Activated CD4-positive, alpha-beta T cell treated with anti-CD3 and anti-CD28 coated beads, Interleukin-10, Interleukin-2, amounts not matched to agents 100 ng/mL and 50 ng/mL, durations not matched to agents 16 hours and 8 hours (primary cell): ENCODE measurements at regions not wholly inside any gene's neighbourhood (a gene's known extent, or its start where the extent isn't known, plus 50 kb on each side); places are given as distances from the start of the nearest gene placed in this dataset.
"Not testable (repeated sequence)": the region's sequence is repeated elsewhere in the genome, so short reads cannot be mapped to it uniquely, and the experiment has no call there.

Experiments
- DNase-seq: peaks from one replicate; pipeline ENCODE4 v3.0.0-alpha.2; 2020

- no peak for DNase-seq
Measured at GRCh38 chr5:84961193-84961592, 576.5 kb upstream of the EDIL3 start.

DNA sequence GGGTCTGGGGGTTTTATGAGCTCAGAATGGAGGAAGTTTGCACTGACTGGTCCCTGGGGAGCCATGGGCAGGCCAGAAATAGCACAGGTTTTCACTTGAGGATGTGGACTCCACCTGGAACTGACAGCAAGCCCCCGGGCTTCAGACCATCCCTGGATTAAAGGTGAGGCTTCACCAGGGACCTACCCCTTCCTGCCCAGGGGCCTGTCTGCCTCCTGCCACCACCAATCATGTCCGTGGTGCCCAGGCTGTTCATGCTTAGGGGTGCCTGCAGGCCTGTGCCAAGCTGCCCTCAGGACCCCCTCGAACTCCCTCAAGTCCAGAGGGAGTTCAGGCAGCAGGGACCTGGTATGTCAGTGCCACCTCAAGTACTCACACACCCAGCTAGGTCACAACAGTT, 577.2 kb upstream of the EDIL3 start:
- no peak for DNase-seq

DNA sequence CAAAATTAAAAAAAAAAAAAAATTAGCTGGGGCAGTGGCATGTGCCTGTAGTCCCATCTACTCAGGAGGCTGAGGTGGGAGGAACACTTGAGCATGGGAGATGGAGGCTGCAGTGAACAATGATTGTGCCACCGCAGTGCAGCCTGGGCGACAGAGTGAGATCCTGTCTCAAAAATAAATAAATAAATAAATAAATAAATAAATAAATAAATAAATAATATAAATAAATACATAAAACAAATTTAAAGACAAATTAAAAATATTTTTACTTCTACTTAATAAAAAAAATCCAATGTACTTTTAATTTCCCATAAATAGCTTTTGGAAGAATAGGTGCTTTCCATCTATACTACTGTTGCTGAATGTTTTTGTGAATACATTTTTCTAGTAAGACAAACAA, 598.4 kb upstream of the EDIL3 start:
- DNase-seq = no peak

- no peak for DNase-seq
Measured at GRCh38 chr5:84985148-84985547, 600.5 kb upstream of the EDIL3 start.

DNA sequence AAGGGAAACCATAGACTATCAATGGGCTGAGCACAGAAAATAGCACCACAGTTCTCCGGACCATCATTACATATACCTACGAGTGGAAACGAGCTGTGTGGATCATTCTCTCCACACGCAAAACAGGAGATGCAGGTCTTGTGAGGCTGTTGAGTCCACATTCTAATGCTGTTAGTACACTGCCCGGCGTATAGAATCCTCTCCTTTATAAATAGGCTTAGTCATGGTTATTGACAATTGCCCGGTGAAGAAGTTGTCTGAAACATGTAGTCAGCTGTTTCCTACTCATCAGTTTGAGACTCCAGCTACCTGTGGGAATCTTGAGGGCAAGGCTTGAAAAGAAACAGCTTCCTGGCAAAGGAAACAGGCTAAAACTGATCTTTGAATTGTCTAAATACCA, 602.0 kb upstream of the EDIL3 start:
- no peak for DNase-seq

GRCh38 chr5:85000671-85001070, 616.0 kb upstream of the EDIL3 start:
- DNase-seq = no peak

- DNase-seq = not testable (repeated sequence)
Measured at GRCh38 chr5:85002026-85002425, 617.3 kb upstream of the EDIL3 start.

- no peak for DNase-seq
Measured at GRCh38 chr5:85010014-85010562, 625.4 kb upstream of the EDIL3 start.

DNA sequence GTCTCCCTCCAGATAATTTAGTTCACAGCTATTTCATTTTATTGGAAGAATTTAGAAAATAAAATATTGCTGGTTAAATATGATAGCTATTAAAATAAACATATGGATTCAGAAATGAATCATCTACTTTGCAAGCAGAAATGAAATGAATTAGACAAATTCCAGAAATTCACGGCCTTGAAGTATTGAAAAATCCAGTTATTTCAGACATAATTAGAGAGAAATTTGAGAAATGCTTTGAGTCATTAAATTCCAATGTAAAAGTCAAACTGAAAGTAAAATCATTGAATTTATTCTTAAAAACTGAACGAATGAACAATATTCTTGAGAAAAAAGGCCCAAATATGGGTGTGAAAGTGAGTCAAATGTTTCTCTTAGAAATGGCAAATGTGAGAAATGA, 632.6 kb upstream of the EDIL3 start:
- no peak for DNase-seq

DNA sequence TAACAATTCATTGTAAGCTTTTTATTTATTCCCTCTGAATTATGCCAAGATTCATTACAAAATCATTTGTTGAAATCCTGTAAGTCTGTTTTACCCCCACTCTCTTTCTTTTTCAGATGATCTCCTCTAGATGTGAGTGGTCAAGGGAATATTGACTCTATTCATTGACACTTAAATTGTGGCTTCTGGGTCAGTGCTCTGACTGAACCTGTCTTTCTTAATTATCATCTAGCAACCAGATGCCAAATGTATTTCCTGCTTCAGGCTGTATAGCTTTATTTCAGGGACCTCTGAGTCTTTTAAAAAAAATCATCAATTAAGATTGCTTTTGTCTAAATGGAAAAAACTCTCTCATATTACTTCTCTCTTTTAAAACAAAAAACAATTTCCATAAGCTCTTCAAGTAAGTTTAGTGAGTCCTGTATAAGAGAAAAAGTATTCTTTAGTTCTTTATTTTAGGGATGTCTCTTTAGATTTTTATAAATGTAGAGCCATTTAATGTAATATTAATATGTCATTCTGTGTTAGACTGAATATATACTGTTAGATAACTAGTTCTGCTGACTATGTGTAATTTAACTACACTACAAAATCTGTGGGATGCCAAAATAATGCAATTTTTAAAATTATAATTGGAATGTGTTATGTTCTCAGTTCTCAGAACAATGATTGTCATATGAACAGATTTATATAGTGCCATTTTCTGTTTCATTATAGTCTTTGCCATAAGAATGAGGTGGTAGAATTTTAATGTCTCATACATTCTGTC, 645.8 kb upstream of the EDIL3 start:
- no peak for DNase-seq

DNA sequence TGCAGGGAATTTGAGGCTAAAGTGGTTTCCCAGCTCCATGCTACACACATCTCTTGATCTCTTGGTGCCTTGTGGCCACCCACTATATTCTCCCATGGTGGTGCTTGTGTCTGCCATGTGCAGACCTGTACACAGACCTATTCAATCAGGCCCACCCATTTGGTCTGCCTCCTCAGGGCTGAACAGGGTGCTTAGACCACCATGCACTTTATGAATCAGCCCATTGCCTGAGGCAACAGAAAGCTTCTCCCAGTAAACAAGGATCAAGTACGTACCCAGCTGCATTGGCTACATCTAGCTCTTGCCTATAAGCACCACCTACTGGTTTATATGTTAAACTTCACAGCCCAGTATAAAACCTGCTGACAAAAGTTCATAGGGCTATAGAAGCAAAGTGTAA, 664.3 kb upstream of the EDIL3 start:
- no peak for DNase-seq

DNA sequence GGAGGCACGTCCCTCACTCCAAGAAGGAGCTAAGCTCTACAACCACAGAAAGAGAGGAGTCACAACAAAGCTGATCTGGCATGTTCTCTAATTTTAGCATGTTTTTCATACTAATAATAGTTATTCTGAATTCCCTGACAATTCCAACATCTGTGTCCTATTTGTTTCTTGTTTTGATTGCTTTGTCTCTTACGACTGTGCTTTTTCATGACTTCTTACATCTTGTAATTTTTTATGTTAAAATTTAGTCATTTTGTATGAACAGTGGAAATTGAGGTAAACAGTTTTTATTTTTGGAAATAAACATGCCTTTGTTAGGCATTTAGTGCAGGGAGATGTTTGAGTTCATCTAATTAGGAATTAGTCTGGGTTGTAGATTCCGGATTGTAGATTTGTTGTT, 668.1 kb upstream of the EDIL3 start:
- DNase-seq = no peak

GRCh38 chr5:85069659-85070640, 685.3 kb upstream of the EDIL3 start:
- DNase-seq = no peak

DNA sequence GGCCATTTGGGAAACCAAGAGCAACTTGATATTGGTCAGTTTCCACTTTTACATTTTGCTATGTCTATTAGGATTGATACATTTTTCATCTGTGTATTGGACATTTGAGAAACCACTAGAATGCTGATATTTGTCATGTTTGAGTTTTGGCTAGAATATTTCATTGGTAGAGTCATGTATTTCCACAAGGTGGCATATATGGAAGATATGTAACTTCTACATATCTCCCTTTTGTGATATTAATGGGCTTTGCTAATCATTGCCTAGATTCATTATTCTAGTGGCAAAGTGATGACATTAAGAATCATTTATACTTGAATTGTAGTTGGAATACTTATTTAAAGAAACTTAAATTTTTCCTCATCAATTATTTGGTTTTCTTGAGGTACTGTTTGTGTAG, 692.9 kb upstream of the EDIL3 start:
- DNase-seq = no peak

GRCh38 chr5:85096421-85096820, 711.7 kb upstream of the EDIL3 start:
- DNase-seq = no peak

GRCh38 chr5:85108471-85108870, 723.8 kb upstream of the EDIL3 start:
- DNase-seq = no peak

GRCh38 chr5:85109616-85110015, 724.9 kb upstream of the EDIL3 start:
- DNase-seq = no peak

- DNase-seq = no peak
Measured at GRCh38 chr5:85132269-85132668, 747.6 kb upstream of the EDIL3 start.

DNA sequence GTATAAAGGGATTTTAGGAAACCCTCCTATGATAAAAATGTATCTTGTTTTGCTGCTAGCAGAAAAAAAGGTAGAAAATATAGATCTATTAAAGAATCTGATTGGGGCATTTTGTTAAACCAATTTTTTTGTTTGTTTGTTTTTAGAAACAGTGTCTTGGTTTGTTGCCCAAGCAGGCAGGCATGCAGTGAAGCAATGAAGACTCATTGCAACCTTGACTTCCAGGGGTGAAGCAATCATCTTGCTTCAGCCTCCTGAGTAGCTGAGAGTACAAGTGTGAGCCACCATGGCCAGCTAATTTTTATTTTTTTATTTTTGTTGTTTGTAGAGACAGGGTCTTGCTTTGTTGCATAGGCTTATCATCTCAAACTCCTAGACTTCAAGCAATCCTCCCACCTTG, 755.8 kb upstream of the EDIL3 start:
- no peak for DNase-seq

- DNase-seq = no peak
Measured at GRCh38 chr5:85143138-85143537, 758.5 kb upstream of the EDIL3 start.

DNA sequence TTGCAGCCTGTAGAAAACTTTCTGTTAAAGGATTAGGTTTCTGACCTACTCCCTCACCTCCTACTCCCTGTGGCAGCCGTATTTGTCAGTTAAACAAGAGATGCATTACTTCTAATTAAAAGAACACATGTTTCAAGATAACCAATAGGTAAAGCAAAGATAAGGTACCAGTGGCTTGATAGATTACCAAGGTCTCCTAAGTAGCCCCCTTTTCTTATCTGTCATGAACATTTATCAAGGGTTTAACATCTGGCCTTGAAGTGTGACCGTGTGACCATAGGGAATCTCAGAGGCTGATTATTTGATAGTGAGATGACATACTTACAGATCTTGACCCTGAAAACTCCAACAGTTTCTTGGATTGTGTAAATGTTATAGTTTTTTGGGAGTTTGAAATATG, 764.0 kb upstream of the EDIL3 start:
- no peak for DNase-seq

- no peak for DNase-seq
Measured at GRCh38 chr5:85159395-85159794, 774.7 kb upstream of the EDIL3 start.

DNA sequence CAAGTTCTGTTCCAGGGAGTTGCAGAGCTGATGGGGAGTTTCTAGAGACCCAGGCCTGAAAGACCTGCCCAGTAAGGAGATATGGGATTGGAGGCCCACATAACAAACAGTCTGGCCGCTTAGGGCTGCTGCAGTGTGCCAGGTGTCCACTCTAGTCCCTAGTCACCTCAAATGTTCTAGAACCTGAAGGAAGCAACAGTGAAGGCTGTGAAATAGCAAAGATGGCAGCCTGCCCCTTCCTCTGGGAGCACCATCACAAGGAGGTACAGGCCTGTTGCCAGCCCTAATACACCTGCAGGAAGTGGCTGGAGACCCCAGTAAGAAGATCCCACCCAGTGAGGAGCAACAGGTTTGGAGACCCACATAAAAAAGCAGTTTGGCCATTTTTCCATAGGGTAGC, 783.8 kb upstream of the EDIL3 start:
- DNase-seq = no peak

- no peak for DNase-seq
Measured at GRCh38 chr5:85170183-85170582, 785.5 kb upstream of the EDIL3 start.
